Panc1 (cell line): ENCODE measurements at regions not wholly inside any gene's neighbourhood (a gene's known extent, or its start where the extent isn't known, plus 50 kb on each side); places are given as distances from the start of the nearest gene placed in this dataset.
"Not testable (repeated sequence)": the region's sequence is repeated elsewhere in the genome, so short reads cannot be mapped to it uniquely, and the experiment has no call there.

Source experiments
- ATAC-seq: fragments of 200-7000 bp; cut with Tn5 transposase; 2 replicates; pipeline ENCODE4 v1.9.1; 2020; ENCODE audit warnings: mild to moderate bottlenecking, moderate library complexity
- BruUV-seq: library from RNA; stranded (reverse); fragments of 400-500 nt; replicated peaks from 2 replicates; lab custom pipeline; 2021; lab: Mats Ljungman, UMichigan
- CTCF ChIA-PET: fragments of 300-600 bp; sonication (Branson Sonifier 250); formaldehyde crosslinking; loops from one replicate; lab custom pipeline; 2022; ENCODE audit warnings: antibody characterized with exemption; lab: Charles Lee
- POLR2A ChIA-PET: fragments of 300-600 bp; sonication (Branson Sonifier 250); formaldehyde crosslinking; loops from one replicate; lab custom pipeline; 2022; ENCODE audit warnings: antibody characterized with exemption; lab: Charles Lee
- DNase-seq: peaks from one replicate; pipeline ENCODE4 v3.0.0-alpha.2; 2010; ENCODE audit warnings: low read depth, low spot score
- H3K27ac ChIP-seq: 2 replicates; pipeline ENCODE4 v1.5.1; 2011; ENCODE audit warnings: mild to moderate bottlenecking, low read length, inconsistent platforms
- H3K27me3 ChIP-seq: fragments of 200-500 bp; sonication (Bioruptor generic); 2 replicates; pipeline ENCODE4 v1.6.0; 2014; ENCODE audit warnings: low read length, inconsistent platforms; ENCODE audit not compliant: control insufficient read depth, insufficient read depth
- H3K36me3 ChIP-seq: fragments of 200-500 bp; sonication (Bioruptor generic); 2 replicates; pipeline ENCODE4 v1.5.1; 2014; ENCODE audit warnings: inconsistent platforms, mild to moderate bottlenecking, low read length, moderate library complexity; ENCODE audit not compliant: control insufficient read depth, insufficient read depth
- H3K4me1 ChIP-seq: 2 replicates; pipeline ENCODE4 v1.5.1; 2011; ENCODE audit warnings: inconsistent platforms, mild to moderate bottlenecking, low read length, moderate library complexity; ENCODE audit not compliant: control insufficient read depth, insufficient read depth
- H3K4me3 ChIP-seq, 2 experiments: 2 replicates each; pipeline ENCODE4 v1.5.1; 2011 to 2012; ENCODE audit warnings: low read depth in 2 of 2, low read length in 2 of 2, mild to moderate bottlenecking in 2 of 2, inconsistent platforms in 1 of 2, moderate library complexity in 1 of 2
- H3K9me3 ChIP-seq: fragments of 200-500 bp; sonication (Bioruptor generic); 2 replicates; pipeline ENCODE4 v1.5.1; 2014; ENCODE audit warnings: low read depth, mild to moderate bottlenecking, inconsistent platforms, low read length, moderate library complexity; ENCODE audit not compliant: control insufficient read depth, insufficient read depth
- POLR2AphosphoS5 ChIP-seq: IDR thresholded peaks from 2 replicates; pipeline ENCODE4 v1.6.1; 2012; ENCODE audit warnings: mild to moderate bottlenecking, low read depth, low read length, moderate library complexity
- SIN3A ChIP-seq: IDR thresholded peaks from 2 replicates; pipeline ENCODE4 v1.6.1; 2012; ENCODE audit warnings: low read depth, mild to moderate bottlenecking, low read length, moderate library complexity, borderline replicate concordance; ENCODE audit not compliant: insufficient read depth
- TCF7L2 ChIP-seq: IDR thresholded peaks from 2 replicates; pipeline ENCODE4 v1.6.1; 2011; ENCODE audit warnings: mild to moderate bottlenecking, low read depth, low read length, inconsistent platforms
- in situ Hi-C: cut with HindIII; loops from 2 replicates; pipeline ENCODE4 v1.10.0; 2016; ENCODE audit warnings: low sequenced_read_pairs, low pct_unique_long_range_greater_than_20kb
- intact Hi-C: fragments of 100-400 bp; cut with micrococcal nuclease; formaldehyde crosslinking; loops from one replicate; pipeline ENCODE4 v1.10.0; 2022; ENCODE audit not compliant: unreplicated experiment
- TF ChIP-seq, protein P1 (sequence below): fragments of 450-650 bp; IDR thresholded peaks from 2 replicates; pipeline ENCODE4 v1.5.1; 2017; ENCODE audit warnings: mild to moderate bottlenecking
- TF ChIP-seq, protein P2 (sequence below), 2 experiments: IDR thresholded peaks; 2 replicates each; pipeline ENCODE4 v1.6.1; 2011 to 2012; ENCODE audit warnings: low read depth in 2 of 2, control low read depth in 1 of 2, low read length in 1 of 2, mild to moderate bottlenecking in 1 of 2, moderate library complexity in 1 of 2; ENCODE audit not compliant: insufficient read depth in 1 of 2

DNA sequence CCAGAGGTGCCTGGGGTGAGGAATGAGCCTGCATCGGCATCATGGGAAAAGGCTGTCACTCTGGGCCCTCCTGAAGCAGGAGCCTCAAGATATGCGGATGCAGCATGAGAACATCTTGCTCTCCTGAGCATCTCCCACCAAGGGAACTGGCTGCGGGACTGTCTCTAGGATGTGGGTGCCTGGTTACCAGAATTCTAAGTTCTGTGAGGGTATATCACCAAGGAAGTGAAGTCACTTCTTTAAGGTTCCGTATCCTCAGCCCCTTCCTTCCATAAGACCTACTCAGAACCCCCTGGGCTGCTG lies 86.9 kb downstream of the GGTLC2 start:
- in situ Hi-C loops = no loop called here

DNA sequence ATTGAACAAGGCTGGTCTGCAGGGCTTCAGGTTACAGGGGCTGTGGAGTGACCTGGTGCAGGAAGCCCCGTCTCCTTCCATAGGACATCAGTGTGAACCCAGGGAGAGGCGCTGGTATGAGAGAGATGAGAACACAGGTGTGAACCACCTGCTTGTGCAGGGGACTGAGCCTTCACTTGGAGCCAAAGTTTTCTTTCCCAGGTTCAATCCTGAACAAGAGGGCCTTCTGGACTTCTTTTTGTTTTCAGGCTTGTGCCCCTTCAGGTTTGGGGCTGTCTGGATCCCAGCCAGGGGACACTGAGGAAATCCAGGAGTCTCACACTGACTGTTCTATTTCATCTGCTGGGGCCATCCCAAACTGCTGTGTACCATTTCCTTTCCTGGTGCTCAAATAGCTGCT lies 88.6 kb downstream of the GGTLC2 start:
- peaks cover 18% of the 10 kb centered on the region for H3K27me3 ChIP-seq
- H3K9me3 ChIP-seq, POLR2A ChIA-PET, intact Hi-C loops, H3K4me3 ChIP-seq, DNase-seq, BruUV-seq, H3K27ac ChIP-seq, H3K36me3 ChIP-seq, ATAC-seq, H3K4me1 ChIP-seq, in situ Hi-C loops, CTCF ChIA-PET: not testable (repeated sequence)

More for the DNA sequence above, 86.9 kb downstream of the GGTLC2 start:
- no peak for ATAC-seq
- TF ChIP-seq TCF7L2 = no peak
- no peak for TF ChIP-seq POLR2AphosphoS5
- TF ChIP-seq, protein P1, sequence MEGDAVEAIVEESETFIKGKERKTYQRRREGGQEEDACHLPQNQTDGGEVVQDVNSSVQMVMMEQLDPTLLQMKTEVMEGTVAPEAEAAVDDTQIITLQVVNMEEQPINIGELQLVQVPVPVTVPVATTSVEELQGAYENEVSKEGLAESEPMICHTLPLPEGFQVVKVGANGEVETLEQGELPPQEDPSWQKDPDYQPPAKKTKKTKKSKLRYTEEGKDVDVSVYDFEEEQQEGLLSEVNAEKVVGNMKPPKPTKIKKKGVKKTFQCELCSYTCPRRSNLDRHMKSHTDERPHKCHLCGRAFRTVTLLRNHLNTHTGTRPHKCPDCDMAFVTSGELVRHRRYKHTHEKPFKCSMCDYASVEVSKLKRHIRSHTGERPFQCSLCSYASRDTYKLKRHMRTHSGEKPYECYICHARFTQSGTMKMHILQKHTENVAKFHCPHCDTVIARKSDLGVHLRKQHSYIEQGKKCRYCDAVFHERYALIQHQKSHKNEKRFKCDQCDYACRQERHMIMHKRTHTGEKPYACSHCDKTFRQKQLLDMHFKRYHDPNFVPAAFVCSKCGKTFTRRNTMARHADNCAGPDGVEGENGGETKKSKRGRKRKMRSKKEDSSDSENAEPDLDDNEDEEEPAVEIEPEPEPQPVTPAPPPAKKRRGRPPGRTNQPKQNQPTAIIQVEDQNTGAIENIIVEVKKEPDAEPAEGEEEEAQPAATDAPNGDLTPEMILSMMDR = no peak
- TF ChIP-seq, protein P2, sequence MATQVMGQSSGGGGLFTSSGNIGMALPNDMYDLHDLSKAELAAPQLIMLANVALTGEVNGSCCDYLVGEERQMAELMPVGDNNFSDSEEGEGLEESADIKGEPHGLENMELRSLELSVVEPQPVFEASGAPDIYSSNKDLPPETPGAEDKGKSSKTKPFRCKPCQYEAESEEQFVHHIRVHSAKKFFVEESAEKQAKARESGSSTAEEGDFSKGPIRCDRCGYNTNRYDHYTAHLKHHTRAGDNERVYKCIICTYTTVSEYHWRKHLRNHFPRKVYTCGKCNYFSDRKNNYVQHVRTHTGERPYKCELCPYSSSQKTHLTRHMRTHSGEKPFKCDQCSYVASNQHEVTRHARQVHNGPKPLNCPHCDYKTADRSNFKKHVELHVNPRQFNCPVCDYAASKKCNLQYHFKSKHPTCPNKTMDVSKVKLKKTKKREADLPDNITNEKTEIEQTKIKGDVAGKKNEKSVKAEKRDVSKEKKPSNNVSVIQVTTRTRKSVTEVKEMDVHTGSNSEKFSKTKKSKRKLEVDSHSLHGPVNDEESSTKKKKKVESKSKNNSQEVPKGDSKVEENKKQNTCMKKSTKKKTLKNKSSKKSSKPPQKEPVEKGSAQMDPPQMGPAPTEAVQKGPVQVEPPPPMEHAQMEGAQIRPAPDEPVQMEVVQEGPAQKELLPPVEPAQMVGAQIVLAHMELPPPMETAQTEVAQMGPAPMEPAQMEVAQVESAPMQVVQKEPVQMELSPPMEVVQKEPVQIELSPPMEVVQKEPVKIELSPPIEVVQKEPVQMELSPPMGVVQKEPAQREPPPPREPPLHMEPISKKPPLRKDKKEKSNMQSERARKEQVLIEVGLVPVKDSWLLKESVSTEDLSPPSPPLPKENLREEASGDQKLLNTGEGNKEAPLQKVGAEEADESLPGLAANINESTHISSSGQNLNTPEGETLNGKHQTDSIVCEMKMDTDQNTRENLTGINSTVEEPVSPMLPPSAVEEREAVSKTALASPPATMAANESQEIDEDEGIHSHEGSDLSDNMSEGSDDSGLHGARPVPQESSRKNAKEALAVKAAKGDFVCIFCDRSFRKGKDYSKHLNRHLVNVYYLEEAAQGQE (IDR thresholded peaks at IDR 0.05; ENCODE audit: insufficient read depth in 1 of 2, low read depth in 2 of 2, low read length in 1 of 2) = no peak
- TF ChIP-seq SIN3A = no peak
- Histone ChIP-seq H3K9me3 (no peaks in the 10 kb centered on the region), H3K4me3 (no peak overlapping the region), H3K36me3 (no peaks in the 10 kb centered on the region), H3K27me3 (peaks cover 15% of the 10 kb centered on the region), H3K27ac (no peak overlapping the region), H3K4me1 (no peaks in the 10 kb centered on the region)
- DNase-seq = no peak
- intact Hi-C loops = no loop called here
- BruUV-seq = no TSS peak
- ChIA-PET POLR2A (no interaction called here), CTCF (no interaction called here)

DNA sequence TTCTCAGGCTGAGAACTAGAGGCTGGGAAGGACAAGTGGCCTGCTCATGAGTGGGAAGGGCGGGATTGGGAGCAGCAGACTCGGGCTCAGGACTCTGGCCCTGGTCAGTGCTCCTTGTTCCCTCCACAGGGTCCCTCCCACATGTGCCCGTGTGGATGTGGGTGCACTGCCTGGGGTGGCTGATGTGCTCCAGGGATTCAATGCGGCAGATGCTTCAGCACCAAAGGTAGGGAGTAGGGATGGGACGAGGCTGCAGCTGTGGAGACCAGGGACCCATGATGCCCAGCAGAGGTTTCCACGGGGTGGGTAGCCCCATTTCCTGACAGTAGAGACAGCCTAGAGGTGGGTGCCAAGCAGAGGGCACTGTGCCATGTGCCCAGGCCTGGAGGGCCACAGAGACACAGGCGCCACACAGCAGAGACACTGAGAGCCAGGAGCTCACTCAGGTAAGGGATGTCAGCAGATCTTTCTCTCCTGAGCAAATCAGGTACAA lies 89.5 kb downstream of the GGTLC2 start:
- in situ Hi-C loops (no loop called here), intact Hi-C loops (no loop called here)
- CTCF ChIA-PET = no interaction called here
- Histone ChIP-seq H3K27ac (no peak overlapping the region), H3K4me1 (no peaks in the 10 kb centered on the region), H3K4me3 (no peak overlapping the region), H3K27me3 (peaks cover 12% of the 10 kb centered on the region), H3K36me3 (no peaks in the 10 kb centered on the region), H3K9me3 (no peaks in the 10 kb centered on the region)
- no peak for ATAC-seq
- no TSS peak for BruUV-seq
- no peak for TF ChIP-seq POLR2AphosphoS5
- TF ChIP-seq, protein P2 (IDR thresholded peaks at IDR 0.05; ENCODE audit: insufficient read depth in 1 of 2, low read depth in 2 of 2, low read length in 1 of 2) = no peak
- TF ChIP-seq SIN3A = no peak
- TF ChIP-seq, protein P1 = no peak
- TF ChIP-seq TCF7L2 = no peak
- POLR2A ChIA-PET = no interaction called here
- no peak for DNase-seq
